Psoas muscle (tissue), 7 donors: ENCODE measurements at regions not wholly inside any gene's neighbourhood (a gene's known extent, or its start where the extent isn't known, plus 50 kb on each side); places are given as distances from the start of the nearest gene placed in this dataset.

Experiments
- ATAC-seq, 4 donors: fragments of 200-7000 bp; cut with Tn5 transposase; one replicate each; pipeline ENCODE4 v1.9.1; 2020; ENCODE audit warnings: moderate library complexity in 3 of 4, mild to moderate bottlenecking in 2 of 4
- DNase-seq, 2 donors: peaks; one replicate each; pipeline ENCODE4 v3.0.0-alpha.2; 2020
- H3K27ac ChIP-seq: fragments of 200-600 bp; one replicate; pipeline ENCODE4 v1.8.0; 2022
- H3K27me3 ChIP-seq, 3 donors: fragments of 200-600 bp in 1 of 3; one replicate each; pipeline versions ENCODE4 v1.6.1 to v1.8.0; 2013 to 2022; ENCODE audit warnings: low read length in 2 of 3, mild to moderate bottlenecking in 2 of 3, moderate library complexity in 1 of 3; ENCODE audit not compliant: insufficient read depth in 3 of 3
- H3K36me3 ChIP-seq, 2 donors: fragments of 200-600 bp in 1 of 2; one replicate each; pipeline versions ENCODE4 v1.6.1 to v1.8.0; 2013 to 2022; ENCODE audit warnings: low read depth in 1 of 2, mild to moderate bottlenecking in 1 of 2, moderate library complexity in 1 of 2; ENCODE audit not compliant: insufficient read depth in 1 of 2
- H3K4me1 ChIP-seq: fragments of 200-600 bp; one replicate; pipeline ENCODE4 v1.8.0; 2022
- H3K4me3 ChIP-seq: fragments of 200-600 bp; one replicate; pipeline ENCODE4 v1.8.0; 2022; ENCODE audit warnings: mild to moderate bottlenecking
- H3K9me3 ChIP-seq: fragments of 200-600 bp; one replicate; pipeline ENCODE4 v1.8.0; 2022
- CTCF ChIP-seq: fragments of 200-600 bp; IDR thresholded peaks from one replicate; pipeline ENCODE4 v1.8.0; 2022; ENCODE audit warnings: antibody characterized with exemption
- WGBS, 3 donors: extraction: QIAGEN DNeasy Blood & Tissue Kit; methylation state at CpG; one replicate each; pipeline versions ENCODE4 v1.1.6 to v1.1.7; 2013; 5-methylcytosine and 5-hydroxymethylcytosine counted together
- intact Hi-C, 2 donors: fragments of 100-400 bp; cut with DNase I; formaldehyde crosslinking; loops; one replicate each; pipeline versions ENCODE4 v1.11.0 to v1.14.2; 2022
- donor health status: healthy with polysubstance abuse.
- donor health status: DM: no; HTN: no; CAD: no; lungs with moderate emphysema.
- donor health status: Bipolar disorder and iron deficiency.
- donor health status: healthy.
- donor health status: DM: yes; HTN: yes; CAD: no.
- donor health status: DM: no; HTN: no; CAD: no.
- donor health status: DM: yes; HTN: yes; CAD: no.

DNA sequence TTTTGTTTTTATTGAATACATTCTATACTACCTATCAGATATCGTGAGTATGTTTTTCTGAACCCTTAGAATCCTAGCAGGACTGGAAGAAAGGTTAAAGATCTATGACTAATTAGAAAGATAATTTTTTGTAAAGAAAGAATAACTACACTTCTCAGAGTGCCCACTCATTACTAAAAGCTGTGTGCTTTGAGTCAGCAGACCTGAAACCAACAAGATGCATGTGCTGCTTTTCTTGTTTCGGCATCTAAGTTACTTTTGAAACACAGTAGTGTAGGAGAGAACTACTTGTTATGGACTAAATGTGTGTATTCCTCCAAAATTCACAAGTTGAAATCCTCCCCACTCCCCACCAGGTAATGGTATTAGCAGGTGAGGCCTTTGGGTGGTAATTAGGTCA, 127.8 kb upstream of the ESRRG start:
- 97 to 98% (median 98%) methylated on average over 2 of the region's 2 CpGs for WGBS, 3 donors
- Histone ChIP-seq H3K27me3 (no peaks in the 10 kb centered on the region), H3K9me3 (no peaks in the 10 kb centered on the region), H3K4me1 (no peaks in the 10 kb centered on the region), H3K36me3 (no peaks in the 10 kb centered on the region), H3K27ac (no peak overlapping the region), H3K4me3 (no peak overlapping the region)
- no peak for DNase-seq
- TF ChIP-seq CTCF = no peak
- ATAC-seq = no peak
- intact Hi-C loops = no loop called here

DNA sequence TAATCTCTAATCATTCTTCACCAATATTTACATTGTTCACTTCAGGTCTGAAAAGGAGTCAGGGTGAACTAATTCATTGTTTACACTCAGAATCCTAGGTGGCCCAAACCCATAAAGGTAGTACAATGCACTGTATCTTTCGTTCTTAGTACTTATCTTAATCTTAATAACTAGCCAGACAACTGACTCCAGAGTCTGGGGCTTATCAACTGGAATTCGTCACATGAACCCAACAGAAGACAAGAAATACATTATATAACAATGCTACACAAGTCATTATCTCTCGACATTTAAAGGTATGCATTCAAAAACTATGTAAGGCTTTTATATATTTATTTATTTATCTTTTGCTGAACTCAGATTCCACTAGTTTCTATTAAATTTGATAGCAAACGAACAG, 125.9 kb upstream of the ESRRG start:
- no peak for TF ChIP-seq CTCF
- no peak for DNase-seq
- H3K9me3 ChIP-seq = no peaks in the 10 kb centered on the region
- no peaks in the 10 kb centered on the region for H3K36me3 ChIP-seq
- no peak overlapping the region for H3K27ac ChIP-seq
- H3K27me3 ChIP-seq = no peaks in the 10 kb centered on the region
- ATAC-seq = no peak
- intact Hi-C loops = no loop called here
- WGBS, 3 donors = 89 to 93% (median 90%) methylated on average over 4 of the region's 4 CpGs
- no peaks in the 10 kb centered on the region for H3K4me1 ChIP-seq
- no peak overlapping the region for H3K4me3 ChIP-seq

GRCh38 chr1:216847397-216848036, 124.3 kb upstream of the ESRRG start:
- no peak overlapping the region for H3K4me3 ChIP-seq
- DNase-seq (no peak), ATAC-seq (peak; percentile 91 to 99 (median 96))
- TF ChIP-seq CTCF = no peak
- H3K9me3 ChIP-seq = no peaks in the 10 kb centered on the region
- intact Hi-C loops = no loop called here
- H3K4me1 ChIP-seq = no peaks in the 10 kb centered on the region
- no peaks in the 10 kb centered on the region for H3K36me3 ChIP-seq
- WGBS, 3 donors = 45 to 61% (median 53%) methylated on average over 6 of the region's 6 CpGs
- H3K27me3 ChIP-seq = no peaks in the 10 kb centered on the region
- H3K27ac ChIP-seq = peak overlapping the region; percentile 62

- Histone ChIP-seq H3K36me3 (no peaks in the 10 kb centered on the region), H3K27me3 (no peaks in the 10 kb centered on the region), H3K4me3 (no peak overlapping the region), H3K9me3 (no peaks in the 10 kb centered on the region), H3K27ac (no peak overlapping the region), H3K4me1 (no peaks in the 10 kb centered on the region)
- 88 to 92% (median 92%) methylated on average over 4 of the region's 4 CpGs for WGBS, 3 donors
- intact Hi-C loops = no loop called here
- no peak for TF ChIP-seq CTCF
- DNase-seq = no peak
- no peak for ATAC-seq
Observed at GRCh38 chr1:216846339-216846738, 123.1 kb upstream of the ESRRG start.

DNA sequence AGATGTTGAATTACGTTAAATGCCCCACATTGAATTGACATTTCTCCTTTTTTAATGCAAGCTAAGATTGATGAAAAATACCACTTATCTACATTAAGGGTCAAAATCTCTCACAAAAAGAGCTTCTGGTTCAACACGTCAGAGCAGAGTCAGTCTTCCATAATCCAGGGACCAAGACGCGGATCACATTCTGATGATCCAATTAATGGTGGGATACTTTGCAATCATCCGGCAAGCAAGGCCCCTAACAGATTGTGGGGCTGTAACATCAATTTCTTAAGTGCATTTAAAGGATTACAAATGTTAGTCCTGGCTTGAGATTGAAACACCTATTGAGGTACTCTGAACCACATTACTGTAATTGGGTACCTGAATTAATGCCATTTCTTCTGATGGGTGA, 120.2 kb upstream of the ESRRG start:
- H3K36me3 ChIP-seq = no peaks in the 10 kb centered on the region
- H3K4me3 ChIP-seq = no peak overlapping the region
- intact Hi-C loops = no loop called here
- no peaks in the 10 kb centered on the region for H3K27me3 ChIP-seq
- no peaks in the 10 kb centered on the region for H3K4me1 ChIP-seq
- TF ChIP-seq CTCF = no peak
- no peak for ATAC-seq
- no peaks in the 10 kb centered on the region for H3K9me3 ChIP-seq
- DNase-seq = no peak
- no peak overlapping the region for H3K27ac ChIP-seq
- WGBS, 3 donors = 95 to 97% (median 96%) methylated on average over 5 of the region's 5 CpGs
